ENCODE measurements at regions not wholly inside any gene's neighbourhood (a gene's known extent, or its start where the extent isn't known, plus 50 kb on each side); places are given as distances from the start of the nearest gene placed in this dataset.

GRCh38 chr1:54477153-54477561, 70.9 kb upstream of the ACOT11 start:
- no peak for TF ChIP-seq CTCF (IDR thresholded peaks at IDR 0.05; ENCODE audit: unreplicated experiment)
- POLR2A ChIA-PET = interaction anchor here (0.9 to 1.7 kb wide), 3 partner anchors 11 to 71 kb away, joined by 3 to 6 read pairs (median 4); partner anchors contain the start of gene SSBP3

GRCh38 chr1:54476530-54477109, 70.4 kb upstream of the SSBP3 start:
- no peaks in the 10 kb centered on the region for H3K36me3 Mint-ChIP-seq (ENCODE audit: insufficient read depth, unreplicated experiment)
- CTCF ChIA-PET = interaction anchor here (0.5 kb wide), 1 partner anchor 11 kb away, joined by 3 read pairs; no protein-coding TSS in a partner anchor
- no peak overlapping the region for H3K27ac Mint-ChIP-seq (ENCODE audit: low read depth, unreplicated experiment)
- no peak for TF ChIP-seq CTCF (IDR thresholded peaks at IDR 0.05; ENCODE audit: unreplicated experiment)
- peaks cover 25% of the 10 kb centered on the region for H3K27me3 Mint-ChIP-seq (ENCODE audit: insufficient read depth, unreplicated experiment)
- no peaks in the 10 kb centered on the region for H3K4me1 Mint-ChIP-seq (ENCODE audit: insufficient read depth, unreplicated experiment)
- DNase-seq (ENCODE audit: unreplicated experiment) = no peak
- BruUV-seq (replicated peaks) = no TSS peak
- no peaks in the 10 kb centered on the region for H3K9me3 Mint-ChIP-seq (ENCODE audit: unreplicated experiment)
- POLR2A ChIA-PET = interaction anchor here (0.9 to 1.7 kb wide), 2 partner anchors 11 to 69 kb away, joined by 4 to 6 read pairs; no protein-coding TSS in a partner anchor
- intact Hi-C loops (cut with micrococcal nuclease) = no loop called here
- H3K4me3 Mint-ChIP-seq (ENCODE audit: unreplicated experiment) = no peak overlapping the region

More at GRCh38 chr1:54477153-54477561, 70.9 kb upstream of the ACOT11 start:
- Mint-ChIP-seq H3K27ac (ENCODE audit: low read depth, unreplicated experiment) (no peak overlapping the region), H3K36me3 (ENCODE audit: insufficient read depth, unreplicated experiment) (no peaks in the 10 kb centered on the region), H3K4me1 (ENCODE audit: insufficient read depth, unreplicated experiment) (no peaks in the 10 kb centered on the region), H3K27me3 (ENCODE audit: insufficient read depth, unreplicated experiment) (peaks cover 25% of the 10 kb centered on the region), H3K4me3 (ENCODE audit: unreplicated experiment) (no peak overlapping the region), H3K9me3 (ENCODE audit: unreplicated experiment) (no peaks in the 10 kb centered on the region)
- intact Hi-C loops (cut with micrococcal nuclease) = no loop called here
- DNase-seq (ENCODE audit: unreplicated experiment) = no peak
- CTCF ChIA-PET = interaction anchor here (0.5 kb wide), 1 partner anchor 11 kb away, joined by 3 read pairs; no protein-coding TSS in a partner anchor
- BruUV-seq (replicated peaks) = no TSS peak

GRCh38 chr1:54475946-54476516, 69.8 kb upstream of the SSBP3 start:
- intact Hi-C loops (cut with micrococcal nuclease) = no loop called here
- DNase-seq (ENCODE audit: unreplicated experiment) = no peak
- H3K9me3 Mint-ChIP-seq (ENCODE audit: unreplicated experiment) = no peaks in the 10 kb centered on the region
- H3K36me3 Mint-ChIP-seq (ENCODE audit: insufficient read depth, unreplicated experiment) = no peaks in the 10 kb centered on the region
- H3K27me3 Mint-ChIP-seq (ENCODE audit: insufficient read depth, unreplicated experiment) = peaks cover 25% of the 10 kb centered on the region
- no peak overlapping the region for H3K4me3 Mint-ChIP-seq (ENCODE audit: unreplicated experiment)
- ChIA-PET CTCF (no interaction called here), POLR2A (no interaction called here)
- H3K27ac Mint-ChIP-seq (ENCODE audit: low read depth, unreplicated experiment) = no peak overlapping the region
- no TSS peak for BruUV-seq (replicated peaks)
- no peak for TF ChIP-seq CTCF (IDR thresholded peaks at IDR 0.05; ENCODE audit: unreplicated experiment)
- H3K4me1 Mint-ChIP-seq (ENCODE audit: insufficient read depth, unreplicated experiment) = no peaks in the 10 kb centered on the region

- DNase-seq (ENCODE audit: unreplicated experiment) = no peak
- Mint-ChIP-seq H3K27me3 (ENCODE audit: insufficient read depth, unreplicated experiment) (peaks cover 25% of the 10 kb centered on the region), H3K4me3 (ENCODE audit: unreplicated experiment) (no peak overlapping the region), H3K27ac (ENCODE audit: low read depth, unreplicated experiment) (no peak overlapping the region), H3K36me3 (ENCODE audit: insufficient read depth, unreplicated experiment) (no peaks in the 10 kb centered on the region), H3K4me1 (ENCODE audit: insufficient read depth, unreplicated experiment) (no peaks in the 10 kb centered on the region), H3K9me3 (ENCODE audit: unreplicated experiment) (no peaks in the 10 kb centered on the region)
- ChIA-PET POLR2A (no interaction called here), CTCF (interaction anchor here (0.6 kb wide), 1 partner anchor 197 kb away, joined by 3 read pairs; no protein-coding TSS in a partner anchor)
- TF ChIP-seq CTCF (IDR thresholded peaks at IDR 0.05; ENCODE audit: unreplicated experiment) = no peak
- BruUV-seq (replicated peaks) = no TSS peak
- intact Hi-C loops (cut with micrococcal nuclease) = no loop called here
Observed at GRCh38 chr1:54475357-54475881, 69.2 kb upstream of the SSBP3 start.

All from MCF 10A (cell line).